Esophagus muscularis mucosa (tissue), 4 donors: ENCODE measurements at regions not wholly inside any gene's neighbourhood (a gene's known extent, or its start where the extent isn't known, plus 50 kb on each side); places are given as distances from the start of the nearest gene placed in this dataset.
"Not testable (repeated sequence)": the region's sequence is repeated elsewhere in the genome, so short reads cannot be mapped to it uniquely, and the experiment has no call there.

Experiments
- DNase-seq: peaks from one replicate; pipeline ENCODE4 v3.0.0-alpha.2; 2017; ENCODE audit errors: extremely low spot score
- H3K27ac ChIP-seq, 4 donors: fragments of 200-600 bp; sonication (generic); replicated peaks in 1 of 4; 1 replicate in 3 of 4; 2 replicates in 1 of 4; pipeline ENCODE4 v1.5.1; 2016 to 2019; ENCODE audit warnings: mild to moderate bottlenecking in 1 of 4
- H3K27me3 ChIP-seq, 4 donors: fragments of 200-600 bp; sonication (generic); one replicate each; pipeline versions ENCODE4 v1.5.1 to v1.6.0; 2016 to 2019
- H3K36me3 ChIP-seq, 4 donors: fragments of 200-600 bp; sonication (generic); one replicate each; pipeline ENCODE4 v1.5.1; 2016 to 2019
- H3K4me1 ChIP-seq, 4 donors: fragments of 200-600 bp; sonication (generic); one replicate each; pipeline ENCODE4 v1.5.1; 2016 to 2019
- H3K4me3 ChIP-seq, 4 donors: fragments of 200-600 bp; sonication (generic); 1 replicate in 2 of 4; 2 replicates in 2 of 4; pipeline ENCODE4 v1.5.1; 2016 to 2019; ENCODE audit warnings: mild to moderate bottlenecking in 4 of 4, moderate library complexity in 1 of 4
- H3K9me3 ChIP-seq, 4 donors: fragments of 200-600 bp; sonication (generic); 1 replicate in 3 of 4; 2 replicates in 1 of 4; pipeline ENCODE4 v1.5.1; 2016 to 2019
- EP300 ChIP-seq: sonication (generic); formaldehyde crosslinking; IDR thresholded peaks from one replicate; pipeline ENCODE4 v1.6.1; 2017; ENCODE audit warnings: antibody characterized with exemption
- POLR2A ChIP-seq: fragments of 450-650 bp; IDR thresholded peaks from one replicate; pipeline ENCODE4 v1.6.1; 2017; ENCODE audit warnings: antibody characterized with exemption, moderate library complexity, mild to moderate bottlenecking, low read depth
- POLR2AphosphoS5 ChIP-seq, 2 donors: sonication (generic); formaldehyde crosslinking; IDR thresholded peaks; one replicate each; pipeline ENCODE4 v1.6.1; 2017; ENCODE audit warnings: antibody characterized with exemption in 2 of 2
- WGBS: methylation state at CpG from one replicate; pipeline ENCODE4 v1.1.5; 2018; 5-methylcytosine and 5-hydroxymethylcytosine counted together
- intact Hi-C: fragments of 100-400 bp; cut with DNase I; formaldehyde crosslinking; loops from one replicate; pipeline ENCODE4 v1.15.1; 2023
- TF ChIP-seq, protein P1 (sequence below), 3 experiments: fragments of 200-600 bp in 2 of 3; fragments of 450-650 bp in 1 of 3; sonication (generic) in 2 of 3; IDR thresholded peaks; one replicate each; pipeline ENCODE4 v1.5.1; 2017 to 2019; ENCODE audit warnings: antibody characterized with exemption in 3 of 3, mild to moderate bottlenecking in 2 of 3, moderate library complexity in 1 of 3

DNA sequence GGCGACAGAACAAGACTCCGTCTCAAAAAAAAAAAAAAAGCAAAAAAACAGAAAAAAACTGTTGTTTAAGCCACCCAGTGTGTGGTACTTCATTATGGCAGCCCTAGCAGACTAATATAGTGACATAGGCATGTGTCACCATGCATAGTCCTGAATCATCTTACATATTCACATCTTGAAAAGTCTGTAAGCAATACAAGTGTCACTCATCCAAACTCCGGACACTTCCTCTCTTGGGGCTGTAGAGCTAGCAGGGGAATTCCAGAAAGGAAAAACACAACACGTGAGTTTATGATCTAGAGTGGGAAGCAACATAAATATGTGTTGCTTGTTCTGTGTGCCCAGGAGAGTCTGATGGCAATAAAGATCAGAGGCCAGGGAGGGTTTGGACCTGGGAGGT lies 81.6 kb upstream of the KCNE2 start:
- 82% methylated on average over 4 of the region's 4 CpGs for WGBS
- Histone ChIP-seq H3K9me3 (no peaks in the 10 kb centered on the region), H3K4me1 (peaks cover 0 to 14% (median 12%) of the 10 kb centered on the region in 4 donors), H3K27ac (no peak overlapping the region), H3K36me3 (no peaks in the 10 kb centered on the region), H3K27me3 (no peaks in the 10 kb centered on the region), H3K4me3 (no peak overlapping the region)
- intact Hi-C loops, result no loop called here
- DNase-seq, result no peak
- no peak for TF ChIP-seq POLR2AphosphoS5 (IDR thresholded peaks at IDR 0.05)
- TF ChIP-seq POLR2A, result no peak
- TF ChIP-seq, protein P1, sequence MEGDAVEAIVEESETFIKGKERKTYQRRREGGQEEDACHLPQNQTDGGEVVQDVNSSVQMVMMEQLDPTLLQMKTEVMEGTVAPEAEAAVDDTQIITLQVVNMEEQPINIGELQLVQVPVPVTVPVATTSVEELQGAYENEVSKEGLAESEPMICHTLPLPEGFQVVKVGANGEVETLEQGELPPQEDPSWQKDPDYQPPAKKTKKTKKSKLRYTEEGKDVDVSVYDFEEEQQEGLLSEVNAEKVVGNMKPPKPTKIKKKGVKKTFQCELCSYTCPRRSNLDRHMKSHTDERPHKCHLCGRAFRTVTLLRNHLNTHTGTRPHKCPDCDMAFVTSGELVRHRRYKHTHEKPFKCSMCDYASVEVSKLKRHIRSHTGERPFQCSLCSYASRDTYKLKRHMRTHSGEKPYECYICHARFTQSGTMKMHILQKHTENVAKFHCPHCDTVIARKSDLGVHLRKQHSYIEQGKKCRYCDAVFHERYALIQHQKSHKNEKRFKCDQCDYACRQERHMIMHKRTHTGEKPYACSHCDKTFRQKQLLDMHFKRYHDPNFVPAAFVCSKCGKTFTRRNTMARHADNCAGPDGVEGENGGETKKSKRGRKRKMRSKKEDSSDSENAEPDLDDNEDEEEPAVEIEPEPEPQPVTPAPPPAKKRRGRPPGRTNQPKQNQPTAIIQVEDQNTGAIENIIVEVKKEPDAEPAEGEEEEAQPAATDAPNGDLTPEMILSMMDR (IDR thresholded peaks at IDR 0.05), result no peak
- no peak for TF ChIP-seq EP300

DNA sequence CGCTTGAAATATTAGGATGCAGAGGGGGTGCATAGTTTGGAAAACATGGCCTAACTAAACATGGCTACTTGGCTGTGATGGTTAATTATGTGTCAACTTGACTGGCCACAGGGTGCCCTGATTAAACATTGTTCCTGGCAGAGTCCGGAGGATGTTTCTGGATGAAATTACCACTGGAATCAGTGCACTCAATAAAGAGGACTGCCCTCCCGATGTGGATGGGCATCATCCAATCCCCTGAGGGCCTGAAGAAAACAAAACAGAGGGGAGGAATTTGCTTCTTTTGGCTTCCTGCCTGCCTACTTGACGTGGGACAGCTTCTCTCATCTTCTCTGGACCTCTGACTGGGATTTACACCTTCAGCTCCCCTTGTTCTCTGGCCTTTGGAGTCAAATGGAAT lies 79.1 kb upstream of the KCNE2 start:
- Histone ChIP-seq H3K27ac (no peak overlapping the region), H3K4me3 (no peak overlapping the region), H3K27me3 (no peaks in the 10 kb centered on the region), H3K4me1 (peaks cover 0 to 14% (median 12%) of the 10 kb centered on the region in 4 donors), H3K36me3 (no peaks in the 10 kb centered on the region), H3K9me3 (peaks cover 0 to 5% (median 2%) of the 10 kb centered on the region in 4 donors)
- no peak for DNase-seq
- intact Hi-C loops, result no loop called here
- 88% methylated on average over 4 of the region's 4 CpGs for WGBS
- TF ChIP-seq POLR2A, result no peak
- TF ChIP-seq, protein P1 (IDR thresholded peaks at IDR 0.05), result no peak

DNA sequence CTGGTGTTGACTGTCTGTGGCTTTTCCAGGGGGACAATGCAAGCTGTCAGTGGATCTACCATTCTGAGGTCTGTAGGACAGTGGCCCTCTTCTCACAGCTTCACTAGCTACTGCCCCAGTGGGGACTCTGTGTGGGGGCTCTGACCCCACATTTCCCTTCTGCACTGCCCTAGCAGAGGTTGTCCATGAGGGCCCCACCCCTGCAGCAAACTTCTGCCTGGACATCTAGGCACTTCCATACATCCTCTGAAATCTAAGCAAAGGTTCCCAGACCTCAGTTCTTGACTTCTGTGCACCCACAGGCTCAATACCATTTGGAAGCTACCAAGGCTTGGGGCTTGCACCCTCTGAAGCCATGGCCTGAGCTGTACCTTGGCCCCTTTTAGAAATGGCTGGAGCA lies 75.8 kb upstream of the KCNE2 start:
- intact Hi-C loops, result not testable (repeated sequence)

DNA sequence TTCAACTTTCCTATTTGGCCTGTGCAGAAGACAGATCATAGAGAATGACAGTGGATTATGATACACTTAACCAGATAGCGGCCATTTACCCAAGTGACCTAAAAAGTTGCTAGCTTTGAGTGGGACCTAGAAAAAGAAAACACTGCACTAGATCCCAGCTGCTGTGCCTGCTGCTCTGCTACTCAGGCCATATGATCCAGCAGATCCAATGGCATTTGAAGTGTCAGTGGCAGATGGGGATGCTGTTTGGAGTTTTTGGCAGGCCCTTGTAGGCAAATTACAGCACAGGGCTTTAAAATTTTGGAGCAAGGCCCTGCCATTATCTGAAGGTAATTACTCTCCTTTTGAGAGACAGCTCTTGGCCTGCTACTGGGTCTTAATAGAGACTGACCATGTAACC lies 74.0 kb upstream of the KCNE2 start:
- no peaks in the 10 kb centered on the region for H3K36me3 ChIP-seq
- no peaks in the 10 kb centered on the region for H3K4me1 ChIP-seq
- peaks cover 0 to 5% (median 2%) of the 10 kb centered on the region in 4 donors for H3K9me3 ChIP-seq
- no peak for TF ChIP-seq EP300
- TF ChIP-seq, protein P1 (IDR thresholded peaks at IDR 0.05), result no peak
- no peak for TF ChIP-seq POLR2AphosphoS5 (IDR thresholded peaks at IDR 0.05)
- no peak for TF ChIP-seq POLR2A
- no peak overlapping the region for H3K27ac ChIP-seq
- intact Hi-C loops, result no loop called here
- no peaks in the 10 kb centered on the region for H3K27me3 ChIP-seq
- no peak for DNase-seq
- 95% methylated on average over 1 of the region's 1 CpG for WGBS
- no peak overlapping the region for H3K4me3 ChIP-seq

More for the DNA sequence above, 75.8 kb upstream of the KCNE2 start:
- not testable (repeated sequence) for H3K9me3 ChIP-seq, DNase-seq, H3K27ac ChIP-seq, H3K4me1 ChIP-seq, H3K4me3 ChIP-seq, H3K36me3 ChIP-seq, H3K27me3 ChIP-seq

DNA sequence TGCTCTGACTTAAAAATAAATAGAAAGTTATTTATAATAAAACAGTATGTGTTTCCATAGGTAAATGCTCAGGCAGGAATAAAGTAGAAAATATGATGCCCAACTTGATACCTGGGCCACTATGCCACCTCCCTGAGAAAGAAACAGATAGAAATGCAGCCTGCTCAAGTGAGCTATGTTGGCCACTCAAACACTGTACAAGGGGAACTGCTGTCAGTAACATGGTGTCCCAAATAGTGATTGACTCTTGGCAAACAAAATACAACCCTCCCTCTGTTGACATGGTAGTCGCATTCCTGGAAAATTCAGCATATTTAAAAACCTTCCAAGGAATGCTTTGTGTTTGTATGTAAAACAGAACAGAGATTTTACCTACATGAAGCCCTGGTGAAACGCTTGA lies 66.9 kb upstream of the KCNE2 start:
- no peaks in the 10 kb centered on the region for H3K4me1 ChIP-seq
- intact Hi-C loops, result no loop called here
- no peaks in the 10 kb centered on the region for H3K27me3 ChIP-seq
- no peak overlapping the region for H3K27ac ChIP-seq
- TF ChIP-seq POLR2AphosphoS5 (IDR thresholded peaks at IDR 0.05), result no peak
- TF ChIP-seq, protein P1 (IDR thresholded peaks at IDR 0.05), result no peak
- no peak for TF ChIP-seq EP300
- no peak for TF ChIP-seq POLR2A
- DNase-seq, result no peak
- H3K9me3 ChIP-seq, result peaks cover 0 to 3% (median 0%) of the 10 kb centered on the region in 4 donors
- 94% methylated on average over 2 of the region's 2 CpGs for WGBS
- no peak overlapping the region for H3K4me3 ChIP-seq
- H3K36me3 ChIP-seq, result no peaks in the 10 kb centered on the region
